SK-N-SH (cell line): ENCODE measurements at regions not wholly inside any gene's neighbourhood (a gene's known extent, or its start where the extent isn't known, plus 50 kb on each side); places are given as distances from the start of the nearest gene placed in this dataset.
"Not testable (repeated sequence)": the region's sequence is repeated elsewhere in the genome, so short reads cannot be mapped to it uniquely, and the experiment has no call there.

Experiments
- CHD2 ChIP-seq: fragments of 150-350 bp; IDR thresholded peaks from 2 replicates; pipeline ENCODE4 v1.6.1; 2018; ENCODE audit warnings: low read length; ENCODE audit not compliant: partially characterized antibody
- CTCF ChIP-seq: fragments of 200-600 bp; sonication (generic); IDR thresholded peaks from 2 replicates; pipeline ENCODE4 v1.6.1; 2017; ENCODE audit warnings: antibody characterized with exemption, mild to moderate bottlenecking, moderate library complexity
- EP300 ChIP-seq, 2 experiments: IDR thresholded peaks; 2 replicates each; pipeline versions ENCODE4 v1.4.0 to v1.6.1; 2012; ENCODE audit warnings: borderline replicate concordance in 1 of 2, low read depth in 1 of 2, low read length in 1 of 2
- EZH2phosphoT487 ChIP-seq: fragments of 200-600 bp; sonication (generic); IDR thresholded peaks from 2 replicates; pipeline ENCODE4 v1.6.1; 2017; ENCODE audit warnings: low read depth, mixed run types, mild to moderate bottlenecking, antibody characterized with exemption, moderate library complexity, borderline replicate concordance
- GABPA ChIP-seq: IDR thresholded peaks from 2 replicates; pipeline ENCODE4 v1.4.0; 2012; ENCODE audit warnings: low read depth, mild to moderate bottlenecking
- MAX ChIP-seq: IDR thresholded peaks from 2 replicates; pipeline ENCODE4 v1.4.0; 2012; ENCODE audit warnings: low read depth
- MXI1 ChIP-seq: IDR thresholded peaks from 2 replicates; pipeline ENCODE4 v1.6.1; 2012; ENCODE audit warnings: mild to moderate bottlenecking, low read depth, low read length, improper control_type of control experiment
- POLR2AphosphoS5 ChIP-seq: IDR thresholded peaks from 2 replicates; pipeline ENCODE4 v1.6.1; 2012; ENCODE audit warnings: low read depth, low read length
- RCOR1 ChIP-seq: fragments of 150-350 bp; IDR thresholded peaks from 2 replicates; pipeline ENCODE4 v1.6.1; 2017; ENCODE audit warnings: antibody characterized with exemption, low read length
- RXRA ChIP-seq: IDR thresholded peaks from 2 replicates; pipeline ENCODE4 v1.4.0; 2012; ENCODE audit warnings: low read depth, mild to moderate bottlenecking, borderline replicate concordance
- SIN3A ChIP-seq: IDR thresholded peaks from 2 replicates; pipeline ENCODE4 v1.6.1; 2012; ENCODE audit warnings: low read depth, mild to moderate bottlenecking, low read length, moderate library complexity, borderline replicate concordance
- TCF12 ChIP-seq: IDR thresholded peaks from 2 replicates; pipeline ENCODE4 v1.4.0; 2012
- TEAD4 ChIP-seq: IDR thresholded peaks from 2 replicates; pipeline ENCODE4 v1.4.0; 2012; ENCODE audit warnings: mild to moderate bottlenecking, borderline replicate concordance; ENCODE audit not compliant: insufficient read depth
- USF2 ChIP-seq: fragments of 150-350 bp; IDR thresholded peaks from 2 replicates; pipeline ENCODE4 v1.6.1; 2017; ENCODE audit warnings: antibody characterized with exemption, low read length, low read depth, borderline replicate concordance

- TF ChIP-seq CTCF; RXRA; EP300 (IDR thresholded peaks at IDR 0.05; ENCODE audit: borderline replicate concordance in 1 of 2, low read depth in 1 of 2, low read length in 1 of 2); POLR2AphosphoS5; EZH2phosphoT487; SIN3A; GABPA; TEAD4; MAX; RCOR1; USF2; CHD2; MXI1; TCF12: not testable (repeated sequence)
These were observed 64.6 kb upstream of the CD28 start for GRCh38 chr2:203641865-203642264.
